HL-60 (cell line): ENCODE measurements at regions not wholly inside any gene's neighbourhood (a gene's known extent, or its start where the extent isn't known, plus 50 kb on each side); places are given as distances from the start of the nearest gene placed in this dataset.

Experiments used
- DNase-seq, 2 experiments: peaks; one replicate each; pipeline ENCODE4 v3.0.0-alpha.2; 2010 to 2020; ENCODE audit warnings: low read depth in 1 of 2, low spot score in 1 of 2
- H3K27ac ChIP-seq: fragments of 250-450 bp; sonication (Bioruptor Pico); replicated peaks from 2 replicates; pipeline ENCODE4 v1.5.1; 2020; ENCODE audit warnings: mild to moderate bottlenecking, moderate library complexity
- H3K27me3 ChIP-seq: fragments of 250-450 bp; sonication (Bioruptor Pico); 2 replicates; pipeline ENCODE4 v1.5.1; 2021; ENCODE audit warnings: mild to moderate bottlenecking, moderate library complexity; ENCODE audit not compliant: insufficient read depth, poor library complexity, severe bottlenecking
- H3K4me3 ChIP-seq: replicated peaks from 2 replicates; pipeline ENCODE4 v1.5.1; 2011; ENCODE audit warnings: mild to moderate bottlenecking, control low read depth, low read length; ENCODE audit not compliant: insufficient read depth
- CTCF ChIP-seq: IDR thresholded peaks from one replicate; pipeline ENCODE4 v1.5.1; 2011; ENCODE audit warnings: low read length, control low read depth, inconsistent platforms; ENCODE audit not compliant: insufficient read depth
- GABPA ChIP-seq: IDR thresholded peaks from 2 replicates; pipeline ENCODE4 v1.6.1; 2012; ENCODE audit warnings: low read depth
- POLR2AphosphoS5 ChIP-seq: IDR thresholded peaks from 2 replicates; pipeline ENCODE4 v1.6.1; 2012; ENCODE audit warnings: low read depth
- SPI1 ChIP-seq: IDR thresholded peaks from 2 replicates; pipeline ENCODE4 v1.6.1; 2012; ENCODE audit warnings: low read depth, mild to moderate bottlenecking, borderline replicate concordance
- TF ChIP-seq, protein P1 (sequence below): IDR thresholded peaks from 2 replicates; pipeline ENCODE4 v1.6.1; 2012; ENCODE audit warnings: low read depth; ENCODE audit not compliant: insufficient replicate concordance

DNA sequence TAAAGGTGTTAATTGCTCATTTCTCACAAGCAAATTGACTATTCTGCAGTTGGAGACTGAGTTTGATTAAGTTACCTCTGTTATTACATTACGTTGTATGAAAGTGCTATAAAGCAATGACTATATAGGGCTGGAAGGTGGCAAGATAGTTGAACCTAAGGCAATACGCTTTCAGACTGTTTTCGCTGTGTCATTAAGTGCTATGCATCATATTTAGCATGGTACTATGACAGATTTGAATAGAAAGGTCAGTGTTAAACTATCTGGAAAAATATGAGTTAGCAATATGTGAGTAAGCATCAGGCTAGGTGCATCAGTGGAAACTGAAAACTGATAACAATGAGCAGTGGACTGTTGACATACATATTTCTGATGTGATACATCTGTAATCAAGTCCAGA is 206.0 kb upstream of the ARHGAP24 start:
- TF ChIP-seq CTCF: no peak
- TF ChIP-seq, protein P1, sequence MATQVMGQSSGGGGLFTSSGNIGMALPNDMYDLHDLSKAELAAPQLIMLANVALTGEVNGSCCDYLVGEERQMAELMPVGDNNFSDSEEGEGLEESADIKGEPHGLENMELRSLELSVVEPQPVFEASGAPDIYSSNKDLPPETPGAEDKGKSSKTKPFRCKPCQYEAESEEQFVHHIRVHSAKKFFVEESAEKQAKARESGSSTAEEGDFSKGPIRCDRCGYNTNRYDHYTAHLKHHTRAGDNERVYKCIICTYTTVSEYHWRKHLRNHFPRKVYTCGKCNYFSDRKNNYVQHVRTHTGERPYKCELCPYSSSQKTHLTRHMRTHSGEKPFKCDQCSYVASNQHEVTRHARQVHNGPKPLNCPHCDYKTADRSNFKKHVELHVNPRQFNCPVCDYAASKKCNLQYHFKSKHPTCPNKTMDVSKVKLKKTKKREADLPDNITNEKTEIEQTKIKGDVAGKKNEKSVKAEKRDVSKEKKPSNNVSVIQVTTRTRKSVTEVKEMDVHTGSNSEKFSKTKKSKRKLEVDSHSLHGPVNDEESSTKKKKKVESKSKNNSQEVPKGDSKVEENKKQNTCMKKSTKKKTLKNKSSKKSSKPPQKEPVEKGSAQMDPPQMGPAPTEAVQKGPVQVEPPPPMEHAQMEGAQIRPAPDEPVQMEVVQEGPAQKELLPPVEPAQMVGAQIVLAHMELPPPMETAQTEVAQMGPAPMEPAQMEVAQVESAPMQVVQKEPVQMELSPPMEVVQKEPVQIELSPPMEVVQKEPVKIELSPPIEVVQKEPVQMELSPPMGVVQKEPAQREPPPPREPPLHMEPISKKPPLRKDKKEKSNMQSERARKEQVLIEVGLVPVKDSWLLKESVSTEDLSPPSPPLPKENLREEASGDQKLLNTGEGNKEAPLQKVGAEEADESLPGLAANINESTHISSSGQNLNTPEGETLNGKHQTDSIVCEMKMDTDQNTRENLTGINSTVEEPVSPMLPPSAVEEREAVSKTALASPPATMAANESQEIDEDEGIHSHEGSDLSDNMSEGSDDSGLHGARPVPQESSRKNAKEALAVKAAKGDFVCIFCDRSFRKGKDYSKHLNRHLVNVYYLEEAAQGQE: no peak
- no peak for TF ChIP-seq SPI1
- no peak for TF ChIP-seq POLR2AphosphoS5
- no peak for TF ChIP-seq GABPA
- no peak for DNase-seq
- no peaks in the 10 kb centered on the region for H3K27me3 ChIP-seq
- no peak overlapping the region for H3K27ac ChIP-seq
- H3K4me3 ChIP-seq: no peak overlapping the region

GRCh38 chr4:85274955-85275354 is 200.0 kb upstream of the ARHGAP24 start:
- no peak overlapping the region for H3K27ac ChIP-seq
- H3K4me3 ChIP-seq: no peak overlapping the region
- H3K27me3 ChIP-seq: no peaks in the 10 kb centered on the region
- TF ChIP-seq POLR2AphosphoS5 (no peak), SPI1 (no peak)
- DNase-seq: no peak

DNA sequence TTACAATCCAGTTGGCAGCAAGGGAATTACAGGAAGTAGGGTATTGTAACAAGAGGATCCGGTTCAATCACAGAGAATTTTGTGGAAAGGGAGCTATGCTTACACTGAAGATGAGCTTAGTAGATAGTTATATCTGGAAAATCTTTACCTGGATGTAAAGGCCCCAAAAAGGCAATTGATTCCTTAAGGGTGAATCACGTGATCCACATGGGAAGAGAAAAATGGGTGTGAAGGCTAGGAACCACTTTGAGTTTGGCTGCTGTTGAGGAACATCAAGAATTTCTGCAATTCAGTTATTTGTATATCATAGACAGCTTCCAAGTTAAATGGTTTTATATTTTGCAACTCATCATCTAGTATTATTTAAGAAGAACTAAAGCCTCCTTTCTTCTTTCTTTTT is 194.0 kb upstream of the ARHGAP24 start:
- Histone ChIP-seq H3K27ac (no peak overlapping the region), H3K27me3 (no peaks in the 10 kb centered on the region), H3K4me3 (no peak overlapping the region)
- no peak for DNase-seq
- no peak for TF ChIP-seq POLR2AphosphoS5
- TF ChIP-seq GABPA: no peak
- no peak for TF ChIP-seq SPI1
- TF ChIP-seq, protein P1: no peak
- TF ChIP-seq CTCF: no peak

DNA sequence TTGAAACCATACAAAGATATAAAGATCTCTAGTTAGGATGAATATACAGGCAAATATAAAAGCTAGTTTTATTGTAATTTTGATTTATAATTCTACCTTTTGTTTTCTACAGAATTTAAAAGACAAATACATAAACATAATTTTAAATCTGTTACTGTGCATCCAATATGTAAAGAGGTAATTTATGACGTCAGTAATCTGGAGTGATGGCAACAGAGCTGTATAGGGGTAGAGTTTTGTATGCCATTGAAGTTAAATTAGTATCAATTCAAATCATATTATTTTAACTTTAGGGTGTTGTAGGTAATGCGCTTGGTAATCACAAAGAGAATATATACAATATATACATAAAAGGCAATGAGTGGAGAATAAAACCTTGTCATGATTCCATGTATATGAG is 183.7 kb upstream of the ARHGAP24 start:
- DNase-seq: no peak
- no peak overlapping the region for H3K27ac ChIP-seq
- H3K4me3 ChIP-seq: no peak overlapping the region
- TF ChIP-seq CTCF: no peak
- no peak for TF ChIP-seq POLR2AphosphoS5
- TF ChIP-seq, protein P1: no peak
- no peak for TF ChIP-seq SPI1
- no peak for TF ChIP-seq GABPA
- no peaks in the 10 kb centered on the region for H3K27me3 ChIP-seq
